ENCODE measurements at regions not wholly inside any gene's neighbourhood (a gene's known extent, or its start where the extent isn't known, plus 50 kb on each side); places are given as distances from the start of the nearest gene placed in this dataset.

GRCh38 chr17:53046781-53047180, 775.9 kb upstream of the KIF2B start:
- ChIA-PET POLR2A (no interaction called here), CTCF (ENCODE audit: low intra/inter-chr PET ratio, low total read pairs) (no interaction called here)
- ATAC-seq (no peak), DNase-seq (ENCODE audit: low spot score) (no peak), FAIRE-seq (no peak)
- 0% methylated on average over 1 of the region's 2 CpGs for WGBS (ENCODE audit: low lambda C conversion rate)
- H3K9me3 ChIP-seq (ENCODE audit: low read length) = peaks cover 90% of the 10 kb centered on the region
- BruUV-seq (replicated peaks) = no TSS peak
- H4K20me1 ChIP-seq (ENCODE audit: insufficient read depth, low read length) = no peaks in the 10 kb centered on the region
- no peak overlapping the region for H3K9ac ChIP-seq (ENCODE audit: insufficient read depth, low read depth, low read length)
- no peaks in the 10 kb centered on the region for H3K36me3 ChIP-seq (replicated peaks in 1 of 2; ENCODE audit: control insufficient read depth in 1 of 2, insufficient read depth in 2 of 2, low read length in 2 of 2)
- no peak for TF ChIP-seq PATZ1 (CRISPR knock-in tag; IDR thresholded peaks at IDR 0.05)
- no peak for TF ChIP-seq MYC (CRISPR knock-in tag; IDR thresholded peaks at IDR 0.05; ENCODE audit: borderline replicate concordance)
- no peak for TF ChIP-seq HOXA9 (CRISPR knock-in tag; IDR thresholded peaks at IDR 0.05; ENCODE audit: borderline replicate concordance)
- TF ChIP-seq POLR2AphosphoS5 (IDR thresholded peaks at IDR 0.05; ENCODE audit: low read depth, low read length) = no peak
- no peak for TF ChIP-seq FOXO1 (CRISPR knock-in tag; IDR thresholded peaks at IDR 0.05)
- TF ChIP-seq ARNTL (CRISPR knock-in tag; IDR thresholded peaks at IDR 0.05) = no peak
- no peak overlapping the region for H2AFZ ChIP-seq (ENCODE audit: low read length)
- H3K79me2 ChIP-seq (ENCODE audit: insufficient read depth, low read length) = no peaks in the 10 kb centered on the region
- H3K4me3 ChIP-seq (replicated peaks in 1 of 3; ENCODE audit: insufficient read depth in 1 of 3, low read depth in 2 of 3, low read length in 3 of 3) = no peak overlapping the region
- no peaks in the 10 kb centered on the region for H3K4me1 ChIP-seq (ENCODE audit: insufficient read depth, low read length)
- intact Hi-C loops (cut with micrococcal nuclease; ENCODE audit: unreplicated experiment) = no loop called here
- no peaks in the 10 kb centered on the region for H3K27me3 ChIP-seq (ENCODE audit: control insufficient read depth in 1 of 2, insufficient read depth in 2 of 2, low read length in 2 of 2)
- in situ Hi-C loops (cut with HindIII; ENCODE audit: extremely low pct_ligation_motif_present, low pct_unique_long_range_greater_than_20kb) = loop anchor here (25.0 kb wide), 1 partner anchor 1841 kb away; no protein-coding TSS in a partner anchor
- no peak overlapping the region for H3K27ac ChIP-seq (ENCODE audit: extremely low read length, insufficient read depth, low read length)
- H3K4me2 ChIP-seq (ENCODE audit: low read depth, low read length) = no peak overlapping the region

- no peaks in the 10 kb centered on the region for H3K36me3 ChIP-seq (replicated peaks in 1 of 2; ENCODE audit: control insufficient read depth in 1 of 2, insufficient read depth in 2 of 2, low read length in 2 of 2)
- ChIA-PET CTCF (ENCODE audit: low intra/inter-chr PET ratio, low total read pairs) (no interaction called here), POLR2A (no interaction called here)
- no peak overlapping the region for H2AFZ ChIP-seq (ENCODE audit: low read length)
- DNase-seq (ENCODE audit: low spot score) (no peak), FAIRE-seq (no peak), ATAC-seq (no peak)
- no peak overlapping the region for H3K4me2 ChIP-seq (ENCODE audit: low read depth, low read length)
- H4K20me1 ChIP-seq (ENCODE audit: insufficient read depth, low read length) = no peaks in the 10 kb centered on the region
- no peak overlapping the region for H3K9ac ChIP-seq (ENCODE audit: insufficient read depth, low read depth, low read length)
- no peaks in the 10 kb centered on the region for H3K4me1 ChIP-seq (ENCODE audit: insufficient read depth, low read length)
- in situ Hi-C loops (cut with HindIII; ENCODE audit: extremely low pct_ligation_motif_present, low pct_unique_long_range_greater_than_20kb) = loop anchor here (10.0 to 25.0 kb wide), 2 partner anchors 1135 to 1847 kb away; no protein-coding TSS in a partner anchor
- BruUV-seq (replicated peaks) = no TSS peak
- intact Hi-C loops (cut with micrococcal nuclease; ENCODE audit: unreplicated experiment) = no loop called here
- H3K9me3 ChIP-seq (ENCODE audit: low read length) = peaks cover 59% of the 10 kb centered on the region
- no peak overlapping the region for H3K4me3 ChIP-seq (replicated peaks in 1 of 3; ENCODE audit: insufficient read depth in 1 of 3, low read depth in 2 of 3, low read length in 3 of 3)
- H3K27me3 ChIP-seq (ENCODE audit: control insufficient read depth in 1 of 2, insufficient read depth in 2 of 2, low read length in 2 of 2) = no peaks in the 10 kb centered on the region
- H3K79me2 ChIP-seq (ENCODE audit: insufficient read depth, low read length) = no peaks in the 10 kb centered on the region
- H3K27ac ChIP-seq (ENCODE audit: extremely low read length, insufficient read depth, low read length) = no peak overlapping the region
- TF ChIP-seq HIVEP1 (CRISPR knock-in tag; IDR thresholded peaks at IDR 0.05) (no peak), ZFY (CRISPR knock-in tag; IDR thresholded peaks at IDR 0.05) (no peak), RCOR2 (CRISPR knock-in tag; IDR thresholded peaks at IDR 0.05) (no peak), ZNF513 (CRISPR knock-in tag; conservative IDR thresholded peaks at IDR 0.05) (no peak), ZNF205 (CRISPR knock-in tag; IDR thresholded peaks at IDR 0.05) (no peak), NFE2L2 (IDR thresholded peaks at IDR 0.05; ENCODE audit: low read length) (no peak), ZNF335 (CRISPR knock-in tag; IDR thresholded peaks at IDR 0.05) (no peak), EZH2 (conservative IDR thresholded peaks at IDR 0.05; ENCODE audit: low read depth, low read length) (no peak), ZNF770 (CRISPR knock-in tag; IDR thresholded peaks at IDR 0.05) (no peak), NR2F2 (IDR thresholded peaks at IDR 0.05; ENCODE audit: borderline replicate concordance, low read depth) (no peak)
Measured at GRCh38 chr17:53039981-53040380, 782.7 kb upstream of the KIF2B start.

All from HepG2 (cell line).